ENCODE measurements at regions not wholly inside any gene's neighbourhood (a gene's known extent, or its start where the extent isn't known, plus 50 kb on each side); places are given as distances from the start of the nearest gene placed in this dataset.

- peak; percentile 2 for DNase-seq
- Histone ChIP-seq H3K27ac (no peak overlapping the region), H3K36me3 (replicated peaks) (no peaks in the 10 kb centered on the region), H3K4me3 (ENCODE audit: low read depth, low read length) (no peak overlapping the region), H3K27me3 (replicated peaks) (no peaks in the 10 kb centered on the region)
- in situ Hi-C loops (cut with HindIII; ENCODE audit: low pct_ligation_motif_present, low sequenced_read_pairs): no loop called here
- TF ChIP-seq CTCF (IDR thresholded peaks at IDR 0.05; ENCODE audit: low read depth, low read length, missing control alignments): no peak
Measured at GRCh38 chr6:168247443-168248147, 72.0 kb downstream of the DACT2 start.

- TF ChIP-seq CTCF (IDR thresholded peaks at IDR 0.05; ENCODE audit: low read depth, low read length, missing control alignments): no peak
- H3K27me3 ChIP-seq (replicated peaks): no peaks in the 10 kb centered on the region
- H3K4me3 ChIP-seq (ENCODE audit: low read depth, low read length): no peak overlapping the region
- in situ Hi-C loops (cut with HindIII; ENCODE audit: low pct_ligation_motif_present, low sequenced_read_pairs): no loop called here
- H3K36me3 ChIP-seq (replicated peaks): no peaks in the 10 kb centered on the region
- no peak for DNase-seq
- no peak overlapping the region for H3K27ac ChIP-seq
Measured at GRCh38 chr6:168244961-168245551, 74.5 kb downstream of the DACT2 start.

GRCh38 chr6:168243812-168244376 is 75.7 kb downstream of the DACT2 start:
- Histone ChIP-seq H3K27ac (no peak overlapping the region), H3K4me3 (ENCODE audit: low read depth, low read length) (no peak overlapping the region), H3K27me3 (replicated peaks) (no peaks in the 10 kb centered on the region), H3K36me3 (replicated peaks) (no peaks in the 10 kb centered on the region)
- DNase-seq: no peak
- no peak for TF ChIP-seq CTCF (IDR thresholded peaks at IDR 0.05; ENCODE audit: low read depth, low read length, missing control alignments)
- in situ Hi-C loops (cut with HindIII; ENCODE audit: low pct_ligation_motif_present, low sequenced_read_pairs): no loop called here

GRCh38 chr6:168242940-168243225 is 76.7 kb downstream of the DACT2 start:
- H3K36me3 ChIP-seq (replicated peaks): no peaks in the 10 kb centered on the region
- H3K27me3 ChIP-seq (replicated peaks): no peaks in the 10 kb centered on the region
- H3K4me3 ChIP-seq (ENCODE audit: low read depth, low read length): no peak overlapping the region
- no peak for DNase-seq
- TF ChIP-seq CTCF (IDR thresholded peaks at IDR 0.05; ENCODE audit: low read depth, low read length, missing control alignments): no peak
- no peak overlapping the region for H3K27ac ChIP-seq
- in situ Hi-C loops (cut with HindIII; ENCODE audit: low pct_ligation_motif_present, low sequenced_read_pairs): no loop called here

- in situ Hi-C loops (cut with HindIII; ENCODE audit: low pct_ligation_motif_present, low sequenced_read_pairs): no loop called here
- Histone ChIP-seq H3K27me3 (replicated peaks) (no peaks in the 10 kb centered on the region), H3K36me3 (replicated peaks) (no peaks in the 10 kb centered on the region), H3K4me3 (ENCODE audit: low read depth, low read length) (no peak overlapping the region), H3K27ac (no peak overlapping the region)
- DNase-seq: no peak
- TF ChIP-seq CTCF (IDR thresholded peaks at IDR 0.05; ENCODE audit: low read depth, low read length, missing control alignments): no peak
Measured at GRCh38 chr6:168242111-168242939, 77.3 kb downstream of the DACT2 start.

Data from brain microvascular endothelial cell (primary cell).